ENCODE measurements at regions not wholly inside any gene's neighbourhood (a gene's known extent, or its start where the extent isn't known, plus 50 kb on each side); places are given as distances from the start of the nearest gene placed in this dataset.

DNA sequence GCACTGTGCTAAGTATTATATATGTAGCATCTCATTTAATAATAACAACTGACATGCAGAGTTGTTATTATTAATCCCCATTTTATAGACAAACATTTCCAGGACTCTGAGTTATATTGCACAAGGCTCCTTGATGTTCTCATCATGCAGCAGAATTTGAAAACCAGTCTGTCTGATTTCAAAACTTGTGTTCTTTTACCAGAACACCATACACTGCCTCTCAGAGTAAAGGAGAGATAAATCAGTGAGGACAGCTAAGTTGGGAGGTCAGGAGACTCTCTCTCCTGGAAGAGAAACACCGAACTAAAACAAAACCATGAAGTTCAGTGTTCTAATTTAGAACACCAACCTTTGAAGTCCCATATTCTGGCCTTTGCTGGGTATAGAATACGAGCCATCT, 92.7 kb upstream of the TNC start:
- DNase-seq, result no peak

GRCh38 chr9:115211413-115212124, 93.6 kb upstream of the TNC start:
- no peak for DNase-seq

- no peak for DNase-seq
These were observed 94.2 kb upstream of the TNC start for GRCh38 chr9:115212125-115212605.

- no peak for DNase-seq
These were observed 94.9 kb upstream of the TNC start for GRCh38 chr9:115212832-115213231.

- DNase-seq, result no peak
These were observed 95.9 kb upstream of the TNC start for GRCh38 chr9:115213818-115214334.

DNA sequence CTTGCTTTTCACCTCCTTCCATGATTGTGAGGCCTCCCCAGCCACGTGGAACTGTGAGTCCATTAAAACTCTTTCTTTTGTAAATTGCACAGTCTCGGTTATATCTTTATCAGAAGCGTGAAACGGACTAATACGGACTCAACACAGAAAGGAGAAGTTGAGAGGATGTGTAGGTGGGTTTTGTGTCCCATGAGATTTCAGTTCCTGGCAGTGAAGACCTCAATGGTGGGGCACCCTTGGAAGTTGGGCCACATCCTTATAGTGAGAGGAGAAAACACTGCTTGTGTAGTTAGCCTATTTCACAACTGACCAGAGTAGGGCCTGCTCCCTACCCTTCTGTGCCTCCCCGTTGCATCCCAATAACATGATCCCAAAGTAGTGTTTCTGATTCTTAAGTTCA, 98.9 kb upstream of the TNC start:
- DNase-seq, result no peak

GRCh38 chr9:115220319-115221005, 102.5 kb upstream of the TNC start:
- DNase-seq, result no peak

- DNase-seq, result no peak
These were observed 105.5 kb upstream of the TNC start for GRCh38 chr9:115223471-115223870.

GRCh38 chr9:115225459-115226116, 107.6 kb upstream of the TNC start:
- no peak for DNase-seq

DNA sequence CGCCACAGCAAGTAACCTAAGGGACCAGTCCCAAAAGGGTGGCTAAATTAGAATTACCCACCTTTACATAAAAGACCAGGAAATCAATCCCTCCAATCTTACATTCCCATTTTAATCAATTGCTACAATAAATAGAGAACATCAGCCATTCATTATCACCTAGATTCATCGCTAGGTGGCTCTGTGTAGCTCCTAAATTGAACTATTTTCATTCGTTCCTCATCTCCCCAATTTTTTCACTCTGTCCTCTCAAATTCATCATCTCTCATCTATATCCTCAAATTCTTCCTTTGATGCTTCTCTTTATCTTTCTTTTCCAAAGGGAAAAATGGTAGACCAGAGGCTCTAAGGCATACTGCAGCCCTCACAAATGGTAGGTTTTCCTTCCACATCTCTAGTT, 108.2 kb upstream of the TNC start:
- no peak for DNase-seq

DNA sequence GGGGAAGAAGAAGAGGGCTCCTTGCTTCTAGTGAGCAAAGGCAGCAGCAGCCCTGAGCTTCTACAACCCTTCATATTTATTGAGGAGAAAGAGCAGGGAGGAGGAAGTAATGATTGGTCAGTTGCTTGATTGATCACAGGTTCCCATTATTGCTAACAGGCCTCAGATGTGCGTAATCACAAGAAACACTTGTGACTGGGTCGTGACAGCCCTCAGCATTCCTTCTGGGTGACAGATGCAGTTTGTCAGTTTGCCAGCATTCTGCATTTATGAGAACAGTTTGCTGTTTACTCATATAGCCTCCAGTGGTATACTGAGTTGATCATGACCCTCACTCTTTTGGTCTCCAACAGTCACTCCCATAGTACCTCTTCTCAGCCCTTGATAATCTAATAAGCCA, 111.5 kb upstream of the TNC start:
- DNase-seq, result no peak

DNA sequence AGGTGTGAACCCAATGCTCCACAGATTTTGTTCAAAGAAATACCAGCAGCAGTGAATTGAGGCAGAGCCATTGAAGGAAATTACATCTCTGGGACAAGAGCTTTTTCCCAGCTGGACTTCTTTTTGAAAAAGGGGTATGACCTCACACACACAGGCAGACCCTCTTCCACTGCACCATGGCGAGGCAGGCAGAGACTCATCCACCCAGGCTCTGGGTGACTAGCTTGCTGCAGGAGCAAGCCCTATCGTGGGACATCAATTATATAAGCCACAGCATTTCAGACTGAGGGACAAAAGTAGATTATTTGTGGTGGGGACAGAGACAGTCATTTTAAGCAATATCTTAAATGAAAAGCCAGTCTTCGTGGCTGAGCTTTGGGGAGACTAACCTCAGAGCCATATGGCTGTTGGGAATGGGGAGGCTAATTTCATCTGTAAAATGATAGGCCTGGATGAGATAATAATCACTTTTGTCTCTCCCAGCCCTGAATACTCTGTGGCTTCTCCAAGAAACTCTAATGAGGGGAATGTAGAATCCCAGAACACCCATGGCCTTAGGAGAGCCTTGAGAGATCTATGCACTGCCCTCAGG, 113.1 kb upstream of the TNC start:
- DNase-seq, result no peak

- no peak for DNase-seq
These were observed 114.3 kb upstream of the TNC start for GRCh38 chr9:115232181-115232774.

DNA sequence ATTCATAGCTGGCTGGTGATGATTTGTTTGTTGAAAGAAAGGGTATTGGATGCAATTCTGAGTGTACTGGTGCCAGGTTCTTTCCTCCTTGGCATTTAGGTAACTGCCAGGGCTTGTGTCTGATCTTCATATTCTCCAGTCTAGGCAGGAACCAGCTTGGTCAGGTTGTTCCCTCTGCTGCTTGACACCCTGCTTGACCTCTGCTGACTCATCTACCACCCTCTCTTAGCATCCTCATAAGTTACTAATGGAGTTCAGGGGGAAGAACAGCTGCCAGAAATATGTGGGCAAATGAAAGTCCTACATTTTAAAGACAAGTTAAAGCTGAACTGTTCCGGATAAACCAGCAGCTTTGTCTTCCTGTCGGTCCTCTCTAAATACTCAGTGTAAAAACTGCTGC, 116.1 kb upstream of the TNC start:
- DNase-seq, result no peak

DNA sequence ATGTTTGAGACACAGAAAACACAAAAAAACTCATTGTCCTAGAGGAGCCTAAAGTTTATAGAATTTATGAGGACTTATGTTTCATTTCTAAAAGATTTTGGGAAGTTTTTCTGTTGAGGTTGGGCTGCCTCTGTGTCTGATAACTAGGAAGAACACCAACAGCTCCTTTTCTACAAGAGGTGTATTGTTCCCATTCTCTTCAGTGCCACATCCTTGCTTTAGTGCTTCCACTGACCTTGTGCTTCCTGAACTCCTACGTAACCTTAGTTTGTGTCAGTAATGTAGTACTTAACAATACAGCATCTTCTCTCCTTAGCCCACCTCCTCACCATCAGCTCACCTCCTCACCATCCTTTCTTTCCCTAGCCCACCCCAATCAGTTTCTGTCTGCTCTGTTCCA, 117.3 kb upstream of the TNC start:
- no peak for DNase-seq

DNA sequence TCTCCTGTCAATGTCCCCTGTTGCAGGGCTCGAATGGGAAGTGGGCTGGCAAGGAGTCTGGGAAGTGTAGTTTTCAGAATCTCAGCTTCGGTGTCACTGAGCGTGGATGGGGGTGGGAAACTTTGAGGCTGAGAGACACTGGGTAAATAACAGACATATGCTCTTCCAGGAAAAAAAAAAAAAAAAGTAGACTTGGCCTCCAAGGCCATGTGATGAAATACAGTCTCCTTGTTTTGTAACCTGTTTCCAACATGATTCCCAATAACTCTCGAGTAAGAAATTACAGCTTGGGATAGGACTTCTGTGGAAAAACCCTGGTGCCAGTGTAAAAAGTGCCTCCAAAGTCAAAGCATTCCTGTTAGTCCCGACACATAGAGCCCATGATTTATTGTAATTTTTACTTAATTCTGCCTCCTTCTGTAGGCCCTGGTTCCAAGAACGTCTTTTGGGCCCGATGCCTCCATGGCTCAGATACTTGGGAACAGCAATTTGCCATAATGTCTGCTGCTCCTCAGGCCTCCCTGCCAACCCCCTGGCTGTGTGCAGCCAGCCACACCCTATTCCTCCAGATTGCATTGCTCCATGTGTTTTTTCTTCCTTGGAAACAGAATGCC, 119.5 kb upstream of the TNC start:
- no peak for DNase-seq

- DNase-seq, result no peak
These were observed 122.7 kb upstream of the TNC start for GRCh38 chr9:115240676-115241075.

DNA sequence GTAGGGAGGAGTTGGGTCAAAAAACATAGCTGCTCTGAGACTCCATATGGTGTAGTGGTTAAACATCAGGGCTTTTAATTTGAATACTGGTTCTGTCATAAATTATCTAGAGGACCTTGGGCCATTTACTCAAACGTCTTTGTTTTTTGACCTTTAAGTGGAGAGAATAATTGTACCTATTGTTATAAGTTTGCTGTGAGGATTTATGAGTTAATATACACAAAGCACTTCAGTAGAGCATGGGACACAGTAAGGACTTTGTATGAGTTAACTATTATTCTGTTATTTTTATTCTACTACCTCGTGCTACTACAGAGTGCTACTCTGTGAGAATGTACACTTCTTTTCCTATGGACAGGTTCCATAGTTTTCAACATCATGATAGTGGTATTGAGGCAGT, 123.7 kb upstream of the TNC start:
- DNase-seq, result no peak

DNA sequence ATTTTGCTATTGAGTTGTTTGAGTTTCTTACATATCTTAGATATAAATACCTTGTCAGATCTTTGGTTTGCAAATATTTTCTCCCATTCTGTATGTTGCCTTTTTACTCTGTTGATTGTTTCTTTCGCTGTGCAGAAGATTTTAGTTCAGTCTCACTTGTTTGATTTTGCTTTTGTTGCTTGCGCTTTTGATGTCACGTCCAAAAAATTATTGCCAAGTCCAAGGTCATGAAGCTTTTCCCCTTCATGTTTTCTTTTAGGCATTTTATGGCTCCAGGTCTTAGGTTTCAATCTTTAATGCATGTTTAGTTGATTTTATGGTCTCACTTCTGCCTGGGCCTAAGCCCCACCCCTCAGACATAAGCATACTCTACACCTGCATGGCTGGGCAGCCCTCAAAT, 131.5 kb upstream of the TNC start:
- DNase-seq, result no peak

- no peak for DNase-seq
These were observed 132.7 kb upstream of the TNC start for GRCh38 chr9:115250621-115251032.

DNA sequence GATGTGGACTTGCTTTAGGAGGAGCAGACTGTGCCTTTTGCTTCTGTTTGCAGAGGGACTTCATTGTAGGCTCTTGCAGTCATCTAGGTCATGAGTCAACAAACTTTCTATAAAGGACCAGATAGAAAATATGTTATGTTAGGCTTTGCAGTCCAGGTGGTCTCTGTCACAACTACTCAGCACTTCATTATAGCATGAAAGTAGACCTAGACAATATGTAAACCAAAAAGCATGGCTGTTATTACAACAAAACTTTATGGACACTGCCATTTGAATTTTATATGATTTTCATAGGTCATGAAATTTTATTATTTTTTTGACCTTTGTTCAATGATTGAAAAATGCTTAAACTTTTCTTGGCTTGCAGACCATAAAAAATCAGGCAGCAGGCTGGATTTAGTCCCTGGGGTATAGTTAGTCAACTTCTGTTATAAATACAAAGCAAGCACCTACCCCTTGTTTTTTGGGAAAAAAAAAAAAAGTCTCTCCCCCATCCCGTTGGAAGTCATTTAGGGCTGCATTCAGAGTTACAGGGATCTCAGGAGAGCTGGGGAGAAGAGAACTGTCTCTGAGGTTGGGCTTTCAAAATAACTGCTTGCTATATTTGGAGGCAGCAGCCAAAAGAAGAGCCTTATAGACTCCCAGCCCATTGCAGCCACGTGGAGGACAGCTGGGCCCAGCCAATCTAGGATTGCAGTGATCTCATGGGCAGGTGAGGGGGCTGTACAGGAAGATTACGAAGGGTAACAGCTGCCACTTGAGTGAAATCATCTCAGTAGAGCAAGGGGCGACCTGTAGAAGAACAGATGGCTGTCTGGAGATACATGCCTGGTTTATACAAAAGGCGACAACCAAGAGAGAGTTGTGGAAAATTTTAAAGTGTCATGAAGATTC, 136.6 kb upstream of the TNC start:
- no peak for DNase-seq

DNA sequence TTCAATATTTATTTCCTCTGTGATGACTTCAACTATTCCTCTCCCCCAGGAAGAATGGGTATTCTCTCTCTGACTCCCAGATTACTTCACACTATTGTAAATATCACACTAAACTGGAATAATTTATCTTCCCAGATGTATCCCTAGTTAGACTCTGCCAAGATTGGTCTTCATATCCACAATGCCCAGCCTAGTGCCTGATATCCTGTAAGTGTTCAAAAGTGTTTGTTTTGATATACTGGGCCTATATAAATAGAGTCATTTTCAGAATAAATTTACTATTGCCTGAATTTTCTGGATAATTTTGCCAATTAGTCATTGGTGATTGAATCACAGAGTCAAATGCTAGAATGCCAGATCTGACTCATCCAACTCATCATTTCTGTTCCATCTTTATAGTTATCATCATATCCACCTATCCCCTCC, 143.7 kb upstream of the TNC start:
- no peak for DNase-seq
